Liver (tissue), 8 donors: ENCODE measurements at regions not wholly inside any gene's neighbourhood (a gene's known extent, or its start where the extent isn't known, plus 50 kb on each side); places are given as distances from the start of the nearest gene placed in this dataset.

ENCODE experiments used
- DNase-seq: peaks from one replicate; pipeline ENCODE4 v3.0.0-alpha.2; 2017; ENCODE audit warnings: low spot score
- H3K27ac ChIP-seq, 2 donors: one replicate each; pipeline ENCODE4 v1.7.0; 2013; ENCODE audit warnings: inconsistent platforms in 2 of 2, low read length in 2 of 2, control low read depth in 1 of 2, low read depth in 1 of 2, mild to moderate bottlenecking in 1 of 2
- H3K27me3 ChIP-seq, 4 donors: one replicate each; pipeline versions ENCODE4 v1.6.1 to v1.7.0; 2013; ENCODE audit warnings: low read length in 3 of 4, inconsistent platforms in 1 of 4, mild to moderate bottlenecking in 1 of 4, moderate library complexity in 1 of 4; ENCODE audit not compliant: control insufficient read depth in 4 of 4, insufficient read depth in 4 of 4
- H3K36me3 ChIP-seq, 4 donors: one replicate each; pipeline versions ENCODE4 v1.6.1 to v1.7.0; 2013; ENCODE audit warnings: low read length in 3 of 4, mild to moderate bottlenecking in 3 of 4, low read depth in 1 of 4, moderate library complexity in 1 of 4; ENCODE audit not compliant: control insufficient read depth in 4 of 4, insufficient read depth in 3 of 4
- H3K4me1 ChIP-seq, 4 donors: one replicate each; pipeline versions ENCODE4 v1.6.1 to v1.7.0; 2013; ENCODE audit warnings: low read length in 3 of 4, mild to moderate bottlenecking in 3 of 4, moderate library complexity in 1 of 4; ENCODE audit not compliant: control insufficient read depth in 4 of 4, insufficient read depth in 4 of 4
- H3K4me3 ChIP-seq, 3 donors: one replicate each; pipeline versions ENCODE4 v1.6.1 to v1.7.0; 2013; ENCODE audit warnings: low read length in 3 of 3, control low read depth in 1 of 3, low read depth in 1 of 3, mild to moderate bottlenecking in 1 of 3
- H3K9ac ChIP-seq, 2 donors: one replicate each; pipeline ENCODE4 v1.7.0; 2013; ENCODE audit warnings: low read length in 2 of 2, mild to moderate bottlenecking in 2 of 2, moderate library complexity in 2 of 2, control low read depth in 1 of 2, low read depth in 1 of 2
- H3K9me3 ChIP-seq, 4 donors: one replicate each; pipeline versions ENCODE4 v1.6.1 to v1.7.0; 2013; ENCODE audit warnings: low read length in 3 of 4; ENCODE audit not compliant: control insufficient read depth in 4 of 4
- ATF3 ChIP-seq: IDR thresholded peaks from 2 replicates; pipeline ENCODE4 v1.6.1; 2016; ENCODE audit warnings: antibody characterized with exemption
- CTCF ChIP-seq: fragments of 150-350 bp; IDR thresholded peaks from 2 replicates; pipeline ENCODE4 v1.5.1; 2017; ENCODE audit warnings: improper control_type of control experiment, low read depth, low read length; ENCODE audit not compliant: missing input control
- EGR1 ChIP-seq, 2 donors: IDR thresholded peaks; 2 replicates each; pipeline ENCODE4 v1.6.1; 2016 to 2018; ENCODE audit warnings: antibody characterized with exemption in 2 of 2, low read depth in 2 of 2
- FOXA1 ChIP-seq: IDR thresholded peaks from 2 replicates; pipeline ENCODE4 v1.6.1; 2016; ENCODE audit warnings: antibody characterized with exemption
- FOXA2 ChIP-seq: IDR thresholded peaks from 2 replicates; pipeline ENCODE4 v1.6.1; 2016; ENCODE audit warnings: antibody characterized with exemption
- GABPA ChIP-seq, 2 donors: IDR thresholded peaks in 1 of 2; conservative IDR thresholded peaks in 1 of 2; 2 replicates each; pipeline ENCODE4 v1.6.1; 2016; ENCODE audit warnings: antibody characterized with exemption in 2 of 2, mild to moderate bottlenecking in 1 of 2, moderate library complexity in 1 of 2
- HNF4A ChIP-seq, 2 donors: conservative IDR thresholded peaks; 2 replicates each; pipeline ENCODE4 v1.6.1; 2016; ENCODE audit warnings: antibody characterized with exemption in 2 of 2, mild to moderate bottlenecking in 2 of 2
- HNF4G ChIP-seq: IDR thresholded peaks from 2 replicates; pipeline ENCODE4 v1.6.1; 2016; ENCODE audit warnings: antibody characterized with exemption
- JUND ChIP-seq, 2 donors: IDR thresholded peaks; 2 replicates each; pipeline ENCODE4 v1.6.1; 2016; ENCODE audit warnings: antibody characterized with exemption in 2 of 2
- MAX ChIP-seq: IDR thresholded peaks from 2 replicates; pipeline ENCODE4 v1.6.1; 2016; ENCODE audit warnings: antibody characterized with exemption
- NR2F2 ChIP-seq: IDR thresholded peaks from 2 replicates; pipeline ENCODE4 v1.6.1; 2016; ENCODE audit warnings: antibody characterized with exemption
- RAD21 ChIP-seq, 2 donors: IDR thresholded peaks; 2 replicates each; pipeline ENCODE4 v1.6.1; 2016; ENCODE audit warnings: antibody characterized with exemption in 2 of 2, mild to moderate bottlenecking in 2 of 2
- REST ChIP-seq: IDR thresholded peaks from 2 replicates; pipeline ENCODE4 v1.6.1; 2016; ENCODE audit warnings: antibody characterized with exemption, mild to moderate bottlenecking
- RXRA ChIP-seq, 2 donors: IDR thresholded peaks; 2 replicates each; pipeline ENCODE4 v1.6.1; 2017 to 2018; ENCODE audit warnings: antibody characterized with exemption in 2 of 2, mild to moderate bottlenecking in 1 of 2
- SP1 ChIP-seq: IDR thresholded peaks from 2 replicates; pipeline ENCODE4 v1.6.1; 2018; ENCODE audit warnings: antibody characterized with exemption, mild to moderate bottlenecking
- YY1 ChIP-seq: IDR thresholded peaks from 2 replicates; pipeline ENCODE4 v1.6.1; 2016; ENCODE audit warnings: antibody characterized with exemption, mild to moderate bottlenecking
- ZBTB33 ChIP-seq: IDR thresholded peaks from 2 replicates; pipeline ENCODE4 v1.6.1; 2016; ENCODE audit warnings: antibody characterized with exemption
- WGBS: extraction: QIAGEN DNeasy Blood & Tissue Kit; methylation state at CpG from one replicate; pipeline ENCODE4 v1.1.7; 2013; 5-methylcytosine and 5-hydroxymethylcytosine counted together
- donor health status: healthy.
- donor health status: healthy.
- donor health status: healthy.
- donor health status: healthy.
- donor health status: healthy.

- DNase-seq = no peak
- H3K4me3 ChIP-seq = no peak overlapping the region
- 68% methylated on average over 1 of the region's 1 CpG for WGBS
These were observed 103.8 kb upstream of the PPP3CA start for GRCh38 chr4:101451086-101451485.

GRCh38 chr4:101441446-101441845 is 94.1 kb upstream of the PPP3CA start:
- no peak overlapping the region for H3K27ac ChIP-seq
- no peak overlapping the region for H3K4me3 ChIP-seq
- H3K4me1 ChIP-seq = no peaks in the 10 kb centered on the region
- no peak overlapping the region for H3K9ac ChIP-seq
- H3K9me3 ChIP-seq = peaks cover 0 to 3% (median 0%) of the 10 kb centered on the region in 4 donors
- no peaks in the 10 kb centered on the region for H3K36me3 ChIP-seq
- H3K27me3 ChIP-seq = no peaks in the 10 kb centered on the region
- 82% methylated on average over 3 of the region's 3 CpGs for WGBS
- no peak for DNase-seq
- no peak for TF ChIP-seq HNF4A (conservative IDR thresholded peaks at IDR 0.05)
- no peak for TF ChIP-seq JUND (IDR thresholded peaks at IDR 0.05)
- no peak for TF ChIP-seq NR2F2
- no peak for TF ChIP-seq RAD21 (IDR thresholded peaks at IDR 0.05)
- TF ChIP-seq ZBTB33 = no peak
- TF ChIP-seq GABPA (IDR thresholded peaks at IDR 0.05 in 1 of 2, conservative IDR thresholded peaks at IDR 0.05 in 1 of 2) = no peak

More at GRCh38 chr4:101451086-101451485, 103.8 kb upstream of the PPP3CA start:
- Histone ChIP-seq H3K27me3 (no peaks in the 10 kb centered on the region), H3K36me3 (no peaks in the 10 kb centered on the region), H3K27ac (no peak overlapping the region), H3K9ac (no peak overlapping the region), H3K4me1 (no peaks in the 10 kb centered on the region), H3K9me3 (no peaks in the 10 kb centered on the region)
- TF ChIP-seq CTCF (no peak), GABPA (IDR thresholded peaks at IDR 0.05 in 1 of 2, conservative IDR thresholded peaks at IDR 0.05 in 1 of 2) (no peak), MAX (no peak), RXRA (IDR thresholded peaks at IDR 0.05) (no peak), HNF4A (conservative IDR thresholded peaks at IDR 0.05) (no peak), FOXA1 (no peak), ATF3 (no peak), RAD21 (IDR thresholded peaks at IDR 0.05) (no peak), HNF4G (no peak), REST (no peak), YY1 (no peak), JUND (IDR thresholded peaks at IDR 0.05) (no peak), EGR1 (IDR thresholded peaks at IDR 0.05; ENCODE audit: low read depth in 2 of 2) (no peak), FOXA2 (no peak), SP1 (no peak)
